Natural killer cell (primary cell): ENCODE measurements at regions not wholly inside any gene's neighbourhood (a gene's known extent, or its start where the extent isn't known, plus 50 kb on each side); places are given as distances from the start of the nearest gene placed in this dataset.
A peak's percentile ranks its signal among the peaks of the same experiment; 100 is the strongest.

Experiments used
- ATAC-seq, 3 donors: fragments of 150-1000 bp in 2 of 3; fragments of 200-7000 bp in 1 of 3; cut with Tn5 transposase; 1 replicate in 1 of 3; 2 replicates in 2 of 3; pipeline ENCODE4 v1.10.0; 2021; ENCODE audit warnings: mild to moderate bottlenecking in 2 of 3, moderate library complexity in 2 of 3
- DNase-seq, 2 donors: peaks; one replicate each; pipeline versions ENCODE4 v3.0.0 to v3.0.0-alpha.2; 2013 to 2021; ENCODE audit warnings: mixed read lengths in 1 of 2
- H3K27ac ChIP-seq: one replicate; pipeline ENCODE4 v1.5.1; 2013; ENCODE audit warnings: mild to moderate bottlenecking, low read length
- H3K27me3 ChIP-seq: one replicate; pipeline ENCODE4 v1.6.1; 2013; ENCODE audit warnings: low read length; ENCODE audit not compliant: control insufficient read depth, insufficient read depth
- H3K36me3 ChIP-seq: one replicate; pipeline ENCODE4 v1.6.1; 2013; ENCODE audit warnings: low read length; ENCODE audit not compliant: control insufficient read depth, insufficient read depth
- H3K4me1 ChIP-seq: one replicate; pipeline ENCODE4 v1.6.1; 2013; ENCODE audit warnings: low read length; ENCODE audit not compliant: control insufficient read depth, insufficient read depth
- H3K4me3 ChIP-seq: one replicate; pipeline ENCODE4 v1.5.1; 2013; ENCODE audit warnings: low read length
- H3K9me3 ChIP-seq: one replicate; pipeline ENCODE4 v1.6.1; 2013; ENCODE audit warnings: low read length; ENCODE audit not compliant: control insufficient read depth, insufficient read depth
- H3K27ac Mint-ChIP-seq, 2 donors: one replicate each; pipeline ENCODE4 v1.8.0; 2022; ENCODE audit warnings: mild to moderate bottlenecking in 2 of 2, mixed read lengths in 2 of 2, moderate library complexity in 1 of 2
- H3K27me3 Mint-ChIP-seq, 2 donors: one replicate each; pipeline ENCODE4 v1.8.0; 2022; ENCODE audit warnings: low read depth in 2 of 2, mixed read lengths in 2 of 2
- H3K36me3 Mint-ChIP-seq: one replicate; pipeline ENCODE4 v1.8.0; 2022; ENCODE audit warnings: mixed read lengths
- H3K4me1 Mint-ChIP-seq, 2 donors: one replicate each; pipeline ENCODE4 v1.8.0; 2022; ENCODE audit warnings: mixed read lengths in 2 of 2
- H3K4me3 Mint-ChIP-seq: one replicate; pipeline ENCODE4 v1.8.0; 2022; ENCODE audit warnings: mild to moderate bottlenecking, moderate library complexity, mixed read lengths
- H3K9me3 Mint-ChIP-seq, 2 donors: one replicate each; pipeline ENCODE4 v1.8.0; 2022; ENCODE audit warnings: mixed read lengths in 2 of 2
- WGBS: methylation state at CpG from one replicate; pipeline ENCODE4 v1.1.7; 2013; ENCODE audit warnings: missing lambda C conversion rate; ENCODE audit not compliant: insufficient coverage; 5-methylcytosine and 5-hydroxymethylcytosine counted together
- intact Hi-C: fragments of 100-400 bp; cut with micrococcal nuclease; formaldehyde crosslinking; loops from one replicate; pipeline ENCODE4 v1.14.2; 2022
- TF ChIP-seq, protein P1 (sequence below): fragments of 200-600 bp; IDR thresholded peaks from one replicate; pipeline ENCODE4 v1.8.0; 2022; ENCODE audit warnings: antibody characterized with exemption

DNA sequence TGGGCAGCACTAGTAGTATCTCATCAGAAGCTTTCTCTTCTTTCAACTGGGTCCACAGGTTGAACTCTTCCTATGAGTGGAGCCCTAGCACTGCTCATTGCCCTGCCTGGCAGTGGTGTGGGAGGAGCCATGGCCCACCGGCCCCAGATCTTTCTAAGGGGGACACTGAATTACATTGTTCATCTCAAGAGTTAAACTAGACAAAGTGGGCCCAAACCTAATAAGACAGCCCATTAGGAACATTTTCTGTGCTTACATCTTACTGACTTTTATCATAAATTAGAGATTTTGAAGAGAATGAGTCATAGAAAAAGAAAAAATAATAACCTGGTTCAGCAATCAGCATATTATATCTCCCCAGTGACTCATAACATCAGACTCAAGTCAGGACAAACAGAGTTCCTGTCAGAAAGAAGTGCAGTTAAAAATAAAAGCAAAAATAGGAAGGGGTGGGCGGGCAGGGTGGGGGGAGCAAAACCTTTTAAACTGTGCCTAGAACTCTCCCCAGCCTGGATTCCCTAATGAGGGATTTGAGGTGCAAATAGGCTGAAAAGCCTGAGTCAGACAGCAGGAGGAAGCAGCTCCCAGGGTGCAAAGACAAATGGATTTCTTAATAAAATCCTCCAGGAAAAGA lies 161.6 kb upstream of the TRIB2 start:
- peaks cover 0 to 3% of the 10 kb centered on the region in 2 donors for H3K27me3 Mint-ChIP-seq
- Histone ChIP-seq H3K27me3 (no peaks in the 10 kb centered on the region), H3K4me1 (peaks cover 8% of the 10 kb centered on the region), H3K27ac (no peak overlapping the region), H3K36me3 (no peaks in the 10 kb centered on the region), H3K9me3 (no peaks in the 10 kb centered on the region), H3K4me3 (no peak overlapping the region)
- DNase-seq, result no peak
- no peak overlapping the region for H3K4me3 Mint-ChIP-seq
- intact Hi-C loops, result no loop called here
- no peaks in the 10 kb centered on the region for H3K9me3 Mint-ChIP-seq
- WGBS, result 57% methylated on average over 2 of the region's 2 CpGs
- peak in 1 of 3 donors; percentile 34 for ATAC-seq
- H3K36me3 Mint-ChIP-seq, result no peaks in the 10 kb centered on the region
- H3K4me1 Mint-ChIP-seq, result peaks cover 22 to 27% of the 10 kb centered on the region in 2 donors
- TF ChIP-seq, protein P1, sequence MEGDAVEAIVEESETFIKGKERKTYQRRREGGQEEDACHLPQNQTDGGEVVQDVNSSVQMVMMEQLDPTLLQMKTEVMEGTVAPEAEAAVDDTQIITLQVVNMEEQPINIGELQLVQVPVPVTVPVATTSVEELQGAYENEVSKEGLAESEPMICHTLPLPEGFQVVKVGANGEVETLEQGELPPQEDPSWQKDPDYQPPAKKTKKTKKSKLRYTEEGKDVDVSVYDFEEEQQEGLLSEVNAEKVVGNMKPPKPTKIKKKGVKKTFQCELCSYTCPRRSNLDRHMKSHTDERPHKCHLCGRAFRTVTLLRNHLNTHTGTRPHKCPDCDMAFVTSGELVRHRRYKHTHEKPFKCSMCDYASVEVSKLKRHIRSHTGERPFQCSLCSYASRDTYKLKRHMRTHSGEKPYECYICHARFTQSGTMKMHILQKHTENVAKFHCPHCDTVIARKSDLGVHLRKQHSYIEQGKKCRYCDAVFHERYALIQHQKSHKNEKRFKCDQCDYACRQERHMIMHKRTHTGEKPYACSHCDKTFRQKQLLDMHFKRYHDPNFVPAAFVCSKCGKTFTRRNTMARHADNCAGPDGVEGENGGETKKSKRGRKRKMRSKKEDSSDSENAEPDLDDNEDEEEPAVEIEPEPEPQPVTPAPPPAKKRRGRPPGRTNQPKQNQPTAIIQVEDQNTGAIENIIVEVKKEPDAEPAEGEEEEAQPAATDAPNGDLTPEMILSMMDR, result no peak
- H3K27ac Mint-ChIP-seq, result peak overlapping the region in 1 of 2 donors; percentile 62

DNA sequence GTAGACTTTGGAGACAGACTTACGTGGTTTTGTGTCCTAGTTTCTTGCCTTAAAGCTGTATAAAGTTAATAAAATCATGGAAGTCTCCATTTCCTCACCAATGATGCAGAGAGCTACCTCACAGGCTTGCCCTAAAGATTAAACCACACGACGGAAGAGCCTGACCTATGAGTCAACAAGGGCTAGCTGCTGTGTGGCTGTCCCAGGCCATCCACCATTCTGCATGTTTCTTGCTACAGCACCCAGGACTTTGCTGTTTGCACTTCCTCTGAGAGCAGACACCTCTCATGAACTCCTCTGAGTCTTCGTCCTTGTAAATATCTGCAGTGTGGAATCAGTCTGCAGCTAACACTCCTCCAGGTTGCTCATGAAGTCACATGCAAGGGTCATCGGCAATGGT lies 160.0 kb upstream of the TRIB2 start:
- 62% methylated on average over 5 of the region's 5 CpGs for WGBS
- Histone ChIP-seq H3K27ac (no peak overlapping the region), H3K36me3 (no peaks in the 10 kb centered on the region), H3K4me3 (no peak overlapping the region), H3K27me3 (no peaks in the 10 kb centered on the region), H3K9me3 (no peaks in the 10 kb centered on the region), H3K4me1 (peaks cover 8% of the 10 kb centered on the region)
- H3K4me1 Mint-ChIP-seq, result peaks cover 22 to 27% of the 10 kb centered on the region in 2 donors
- ATAC-seq, result peak in 2 of 3 donors; percentile 52
- TF ChIP-seq, protein P1, result no peak
- no peak overlapping the region for H3K4me3 Mint-ChIP-seq
- intact Hi-C loops, result no loop called here
- peaks cover 0 to 4% of the 10 kb centered on the region in 2 donors for H3K27me3 Mint-ChIP-seq
- H3K27ac Mint-ChIP-seq, result peak overlapping the region in 1 of 2 donors; percentile 35
- DNase-seq, result peak in 1 of 2 donors; percentile 17
- H3K36me3 Mint-ChIP-seq, result no peaks in the 10 kb centered on the region
- no peaks in the 10 kb centered on the region for H3K9me3 Mint-ChIP-seq

DNA sequence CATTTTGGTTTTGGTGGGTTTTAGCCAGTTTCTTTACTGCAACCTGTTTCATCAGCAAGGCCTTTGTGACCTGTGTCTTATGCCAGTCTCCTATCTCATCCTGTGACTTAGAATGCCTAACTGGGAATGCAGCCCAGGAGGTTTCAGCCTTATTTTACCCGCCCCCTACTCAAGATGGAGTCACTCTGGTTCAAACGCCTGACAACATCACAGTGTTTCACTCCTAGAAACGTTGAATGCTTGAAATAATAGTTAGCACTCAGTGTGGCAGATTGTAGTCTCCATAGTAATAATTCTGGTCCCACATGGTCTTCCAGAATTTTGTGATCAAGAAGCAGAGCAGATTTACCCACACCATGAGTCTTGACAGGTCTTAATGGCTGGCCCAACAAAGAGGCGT lies 159.0 kb upstream of the TRIB2 start:
- no peaks in the 10 kb centered on the region for H3K36me3 ChIP-seq
- H3K4me1 ChIP-seq, result peaks cover 8% of the 10 kb centered on the region
- Mint-ChIP-seq H3K9me3 (no peaks in the 10 kb centered on the region), H3K4me1 (peaks cover 23 to 27% of the 10 kb centered on the region in 2 donors), H3K36me3 (no peaks in the 10 kb centered on the region), H3K27ac (no peak overlapping the region), H3K4me3 (no peak overlapping the region), H3K27me3 (peaks cover 0 to 4% of the 10 kb centered on the region in 2 donors)
- ATAC-seq (no peak), DNase-seq (no peak)
- no peaks in the 10 kb centered on the region for H3K27me3 ChIP-seq
- TF ChIP-seq, protein P1, result no peak
- H3K27ac ChIP-seq, result no peak overlapping the region
- no peaks in the 10 kb centered on the region for H3K9me3 ChIP-seq
- 97% methylated on average over 4 of the region's 4 CpGs for WGBS
- H3K4me3 ChIP-seq, result no peak overlapping the region
- intact Hi-C loops, result no loop called here

DNA sequence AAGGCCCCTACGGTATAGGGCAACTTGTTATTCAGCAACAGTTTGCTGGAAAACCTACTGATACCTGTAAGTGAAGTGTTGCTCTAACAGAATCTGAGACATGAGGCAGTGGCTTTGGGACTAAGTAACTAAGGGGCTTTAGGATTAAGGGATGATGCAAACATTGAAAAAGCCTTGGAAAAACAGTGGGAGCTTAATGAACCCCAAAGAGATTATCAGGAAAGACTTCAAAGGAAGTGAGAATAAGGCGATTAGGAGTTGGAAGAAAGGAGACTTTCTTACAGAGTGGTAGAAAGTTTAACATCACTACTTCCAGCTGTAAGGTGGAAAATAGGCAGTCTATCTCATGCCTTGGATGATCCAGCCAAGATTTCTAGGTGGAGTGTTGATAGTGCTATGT lies 158.2 kb upstream of the TRIB2 start:
- Histone ChIP-seq H3K9me3 (no peaks in the 10 kb centered on the region), H3K36me3 (no peaks in the 10 kb centered on the region), H3K27me3 (no peaks in the 10 kb centered on the region), H3K4me1 (peaks cover 8% of the 10 kb centered on the region), H3K27ac (no peak overlapping the region), H3K4me3 (no peak overlapping the region)
- DNase-seq (no peak), ATAC-seq (no peak)
- H3K36me3 Mint-ChIP-seq, result no peaks in the 10 kb centered on the region
- H3K27me3 Mint-ChIP-seq, result peaks cover 0 to 4% of the 10 kb centered on the region in 2 donors
- intact Hi-C loops, result no loop called here
- H3K27ac Mint-ChIP-seq, result no peak overlapping the region
- no peak overlapping the region for H3K4me3 Mint-ChIP-seq
- WGBS, result 90% methylated on average over 2 of the region's 2 CpGs
- TF ChIP-seq, protein P1, result no peak
- no peaks in the 10 kb centered on the region for H3K9me3 Mint-ChIP-seq
- peaks cover 23 to 27% of the 10 kb centered on the region in 2 donors for H3K4me1 Mint-ChIP-seq
